ENCODE measurements at regions not wholly inside any gene's neighbourhood (a gene's known extent, or its start where the extent isn't known, plus 50 kb on each side); places are given as distances from the start of the nearest gene placed in this dataset.

- Mint-ChIP-seq H3K4me1 (ENCODE audit: unreplicated experiment) (no peaks in the 10 kb centered on the region), H3K9me3 (ENCODE audit: unreplicated experiment) (no peaks in the 10 kb centered on the region), H3K36me3 (ENCODE audit: low read depth, unreplicated experiment) (no peaks in the 10 kb centered on the region), H3K27me3 (ENCODE audit: unreplicated experiment) (peaks cover 3% of the 10 kb centered on the region), H3K4me3 (ENCODE audit: unreplicated experiment) (no peak overlapping the region), H3K27ac (ENCODE audit: unreplicated experiment) (no peak overlapping the region)
- no peak for DNase-seq (ENCODE audit: low spot score)
- TF ChIP-seq CTCF (IDR thresholded peaks at IDR 0.05; ENCODE audit: unreplicated experiment), result no peak
Observed at GRCh38 chr17:5699814-5700213, 115.5 kb upstream of the NLRP1 start.

GRCh38 chr17:5700745-5701144, 116.4 kb upstream of the NLRP1 start:
- Mint-ChIP-seq H3K4me1 (ENCODE audit: unreplicated experiment) (no peaks in the 10 kb centered on the region), H3K27ac (ENCODE audit: unreplicated experiment) (no peak overlapping the region), H3K4me3 (ENCODE audit: unreplicated experiment) (no peak overlapping the region), H3K36me3 (ENCODE audit: low read depth, unreplicated experiment) (no peaks in the 10 kb centered on the region), H3K9me3 (ENCODE audit: unreplicated experiment) (no peaks in the 10 kb centered on the region), H3K27me3 (ENCODE audit: unreplicated experiment) (peaks cover 3% of the 10 kb centered on the region)
- TF ChIP-seq CTCF (IDR thresholded peaks at IDR 0.05; ENCODE audit: unreplicated experiment), result no peak
- no peak for DNase-seq (ENCODE audit: low spot score)

GRCh38 chr17:5701381-5701780, 117.1 kb upstream of the NLRP1 start:
- no peaks in the 10 kb centered on the region for H3K36me3 Mint-ChIP-seq (ENCODE audit: low read depth, unreplicated experiment)
- H3K4me3 Mint-ChIP-seq (ENCODE audit: unreplicated experiment), result no peak overlapping the region
- TF ChIP-seq CTCF (IDR thresholded peaks at IDR 0.05; ENCODE audit: unreplicated experiment), result no peak
- no peaks in the 10 kb centered on the region for H3K4me1 Mint-ChIP-seq (ENCODE audit: unreplicated experiment)
- peaks cover 3% of the 10 kb centered on the region for H3K27me3 Mint-ChIP-seq (ENCODE audit: unreplicated experiment)
- H3K9me3 Mint-ChIP-seq (ENCODE audit: unreplicated experiment), result no peaks in the 10 kb centered on the region
- no peak for DNase-seq (ENCODE audit: low spot score)
- H3K27ac Mint-ChIP-seq (ENCODE audit: unreplicated experiment), result no peak overlapping the region

GRCh38 chr17:5702951-5703510, 118.7 kb upstream of the NLRP1 start:
- Mint-ChIP-seq H3K27me3 (ENCODE audit: unreplicated experiment) (no peaks in the 10 kb centered on the region), H3K27ac (ENCODE audit: unreplicated experiment) (no peak overlapping the region), H3K36me3 (ENCODE audit: low read depth, unreplicated experiment) (no peaks in the 10 kb centered on the region), H3K4me1 (ENCODE audit: unreplicated experiment) (no peaks in the 10 kb centered on the region), H3K4me3 (ENCODE audit: unreplicated experiment) (no peak overlapping the region), H3K9me3 (ENCODE audit: unreplicated experiment) (no peaks in the 10 kb centered on the region)
- TF ChIP-seq CTCF (IDR thresholded peaks at IDR 0.05; ENCODE audit: unreplicated experiment), result no peak
- DNase-seq (ENCODE audit: low spot score), result no peak

- no peak for DNase-seq (ENCODE audit: low spot score)
- TF ChIP-seq CTCF (IDR thresholded peaks at IDR 0.05; ENCODE audit: unreplicated experiment), result no peak
Observed at GRCh38 chr17:5703736-5704135, 119.4 kb upstream of the NLRP1 start.

More at GRCh38 chr17:5703736-5704135, 119.4 kb upstream of the NLRP1 start:
- Mint-ChIP-seq H3K4me1 (ENCODE audit: unreplicated experiment) (no peaks in the 10 kb centered on the region), H3K36me3 (ENCODE audit: low read depth, unreplicated experiment) (no peaks in the 10 kb centered on the region), H3K27me3 (ENCODE audit: unreplicated experiment) (no peaks in the 10 kb centered on the region), H3K4me3 (ENCODE audit: unreplicated experiment) (no peak overlapping the region), H3K9me3 (ENCODE audit: unreplicated experiment) (no peaks in the 10 kb centered on the region), H3K27ac (ENCODE audit: unreplicated experiment) (no peak overlapping the region)

All from endothelial cell (in vitro differentiated cells).